KMS-11 (cell line): ENCODE measurements at regions not wholly inside any gene's neighbourhood (a gene's known extent, or its start where the extent isn't known, plus 50 kb on each side); places are given as distances from the start of the nearest gene placed in this dataset.
"Not testable (repeated sequence)": the region's sequence is repeated elsewhere in the genome, so short reads cannot be mapped to it uniquely, and the experiment has no call there.

Experiments used
- H2AFZ ChIP-seq: fragments of 200-600 bp; sonication (generic); 2 replicates; pipeline ENCODE4 v1.6.1; 2016; ENCODE audit warnings: antibody characterized with exemption, mixed run types, low read depth
- H3K27ac ChIP-seq: fragments of 200-600 bp; sonication (generic); 2 replicates; pipeline ENCODE4 v1.6.1; 2016; ENCODE audit warnings: mild to moderate bottlenecking, mixed run types
- H3K27me3 ChIP-seq: fragments of 200-600 bp; sonication (generic); 2 replicates; pipeline ENCODE4 v1.6.1; 2017; ENCODE audit warnings: mild to moderate bottlenecking, low read depth, mixed run types, moderate library complexity; ENCODE audit not compliant: insufficient read depth
- H3K36me3 ChIP-seq: fragments of 200-600 bp; sonication (generic); 2 replicates; pipeline ENCODE4 v1.6.1; 2017; ENCODE audit warnings: mild to moderate bottlenecking, mixed run types; ENCODE audit not compliant: insufficient read depth
- H3K4me1 ChIP-seq: fragments of 200-600 bp; sonication (generic); 2 replicates; pipeline ENCODE4 v1.6.1; 2016; ENCODE audit warnings: mild to moderate bottlenecking, low read depth, mixed run types; ENCODE audit not compliant: poor library complexity, severe bottlenecking
- H3K4me2 ChIP-seq: fragments of 200-600 bp; sonication (generic); 2 replicates; pipeline ENCODE4 v1.7.0; 2016; ENCODE audit warnings: mild to moderate bottlenecking, mixed run types
- H3K4me3 ChIP-seq: fragments of 200-600 bp; sonication (generic); IDR thresholded peaks from 2 replicates; pipeline ENCODE4 v1.6.1; 2017; ENCODE audit warnings: low read depth, low read length, mixed read lengths; ENCODE audit not compliant: insufficient read depth
- H3K79me2 ChIP-seq: fragments of 200-600 bp; sonication (generic); 2 replicates; pipeline ENCODE4 v1.6.1; 2016; ENCODE audit warnings: low read depth, mixed run types; ENCODE audit not compliant: insufficient read depth
- H3K9ac ChIP-seq: fragments of 200-600 bp; sonication (generic); 2 replicates; pipeline ENCODE4 v1.6.1; 2016; ENCODE audit warnings: mild to moderate bottlenecking, mixed run types
- H4K20me1 ChIP-seq: fragments of 200-600 bp; sonication (generic); 2 replicates; pipeline ENCODE4 v1.6.1; 2016; ENCODE audit warnings: mild to moderate bottlenecking, mixed run types; ENCODE audit not compliant: insufficient read depth
- CTCF ChIP-seq: fragments of 200-600 bp; sonication (generic); conservative IDR thresholded peaks from 2 replicates; pipeline ENCODE4 v1.6.1; 2017; ENCODE audit warnings: low read depth, mild to moderate bottlenecking, antibody characterized with exemption, low read length, moderate library complexity, mixed read lengths

- Histone ChIP-seq H3K36me3 (no peaks in the 10 kb centered on the region), H3K4me1 (no peaks in the 10 kb centered on the region), H2AFZ (no peak overlapping the region), H3K4me2 (no peak overlapping the region), H3K27me3 (no peaks in the 10 kb centered on the region), H3K9ac (no peak overlapping the region), H3K79me2 (no peaks in the 10 kb centered on the region), H4K20me1 (no peaks in the 10 kb centered on the region), H3K4me3 (no peak overlapping the region), H3K27ac (no peak overlapping the region)
- TF ChIP-seq CTCF: no peak
These were observed 357.9 kb upstream of the NOX3 start for GRCh38 chr6:155813548-155813947.

GRCh38 chr6:155807243-155807642, 351.6 kb upstream of the NOX3 start:
- no peaks in the 10 kb centered on the region for H3K79me2 ChIP-seq
- H3K9ac ChIP-seq: no peak overlapping the region
- no peak overlapping the region for H3K4me2 ChIP-seq
- H2AFZ ChIP-seq: no peak overlapping the region
- no peak for TF ChIP-seq CTCF
- H3K27ac ChIP-seq: no peak overlapping the region
- H3K36me3 ChIP-seq: no peaks in the 10 kb centered on the region
- no peaks in the 10 kb centered on the region for H3K27me3 ChIP-seq
- H3K4me1 ChIP-seq: no peaks in the 10 kb centered on the region
- H4K20me1 ChIP-seq: no peaks in the 10 kb centered on the region
- H3K4me3 ChIP-seq: no peak overlapping the region

- no peak overlapping the region for H3K9ac ChIP-seq
- no peak overlapping the region for H2AFZ ChIP-seq
- no peak overlapping the region for H3K27ac ChIP-seq
- H3K4me2 ChIP-seq: no peak overlapping the region
- H3K79me2 ChIP-seq: no peaks in the 10 kb centered on the region
- no peaks in the 10 kb centered on the region for H3K27me3 ChIP-seq
- no peaks in the 10 kb centered on the region for H3K4me1 ChIP-seq
- no peak overlapping the region for H3K4me3 ChIP-seq
- TF ChIP-seq CTCF: no peak
- no peaks in the 10 kb centered on the region for H3K36me3 ChIP-seq
- H4K20me1 ChIP-seq: no peaks in the 10 kb centered on the region
These were observed 345.4 kb upstream of the NOX3 start for GRCh38 chr6:155801046-155801445.

- not testable (repeated sequence) for H3K4me2 ChIP-seq, H3K4me3 ChIP-seq, H3K4me1 ChIP-seq, H3K27me3 ChIP-seq, H3K79me2 ChIP-seq, H3K36me3 ChIP-seq, H3K9ac ChIP-seq, H2AFZ ChIP-seq, H4K20me1 ChIP-seq, H3K27ac ChIP-seq
These were observed 343.2 kb upstream of the NOX3 start for GRCh38 chr6:155798876-155799275.

- H3K9ac ChIP-seq: no peak overlapping the region
- no peak for TF ChIP-seq CTCF
- no peak overlapping the region for H3K27ac ChIP-seq
- H3K27me3 ChIP-seq: no peaks in the 10 kb centered on the region
- H3K4me3 ChIP-seq: no peak overlapping the region
- no peak overlapping the region for H3K4me2 ChIP-seq
- H2AFZ ChIP-seq: no peak overlapping the region
- no peaks in the 10 kb centered on the region for H4K20me1 ChIP-seq
- H3K4me1 ChIP-seq: no peaks in the 10 kb centered on the region
- no peaks in the 10 kb centered on the region for H3K36me3 ChIP-seq
- H3K79me2 ChIP-seq: no peaks in the 10 kb centered on the region
These were observed 339.6 kb upstream of the NOX3 start for GRCh38 chr6:155795173-155795796.
